Erythroblast (primary cell): ENCODE measurements at regions not wholly inside any gene's neighbourhood (a gene's known extent, or its start where the extent isn't known, plus 50 kb on each side); places are given as distances from the start of the nearest gene placed in this dataset.
"Not testable (repeated sequence)": the region's sequence is repeated elsewhere in the genome, so short reads cannot be mapped to it uniquely, and the experiment has no call there.

Experiments used
- GATA1 ChIP-seq: IDR thresholded peaks from 2 replicates; pipeline ENCODE4 v1.6.1; 2011; ENCODE audit warnings: low read depth, mild to moderate bottlenecking, control low read depth, low read length, moderate library complexity
- POLR2A ChIP-seq: IDR thresholded peaks from 2 replicates; pipeline ENCODE4 v1.6.1; 2011; ENCODE audit warnings: mild to moderate bottlenecking, low read length

DNA sequence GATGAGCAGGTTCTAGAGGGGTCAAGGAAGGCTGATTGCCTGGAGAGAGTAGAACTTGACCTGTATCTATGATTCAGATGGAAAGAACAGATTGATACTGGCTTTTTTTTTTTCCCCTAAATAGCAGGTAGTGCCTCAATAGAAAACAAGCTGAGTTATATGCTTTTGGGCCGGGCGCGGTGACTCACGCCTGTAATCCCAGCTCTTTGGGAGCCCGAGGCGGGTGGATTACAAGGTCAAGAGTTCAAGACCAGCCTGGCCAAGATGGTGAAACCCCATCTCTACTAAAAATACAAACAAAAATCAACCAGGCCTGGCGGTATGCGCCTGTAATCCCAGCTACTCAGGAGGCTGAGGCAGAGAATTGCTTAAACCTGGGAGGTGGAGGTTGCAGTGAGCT, 186.1 kb downstream of the CEP135 start:
- TF ChIP-seq POLR2A, GATA1: not testable (repeated sequence)
